Activated T-cell treated with anti-CD3 and anti-CD28 coated beads for 24 hours (primary cell): ENCODE measurements at regions not wholly inside any gene's neighbourhood (a gene's known extent, or its start where the extent isn't known, plus 50 kb on each side); places are given as distances from the start of the nearest gene placed in this dataset.
"Not testable (repeated sequence)": the region's sequence is repeated elsewhere in the genome, so short reads cannot be mapped to it uniquely, and the experiment has no call there.

Experiments
- DNase-seq: peaks from one replicate; pipeline ENCODE4 v3.0.0-alpha.2; 2020; ENCODE audit warnings: low read depth

DNA sequence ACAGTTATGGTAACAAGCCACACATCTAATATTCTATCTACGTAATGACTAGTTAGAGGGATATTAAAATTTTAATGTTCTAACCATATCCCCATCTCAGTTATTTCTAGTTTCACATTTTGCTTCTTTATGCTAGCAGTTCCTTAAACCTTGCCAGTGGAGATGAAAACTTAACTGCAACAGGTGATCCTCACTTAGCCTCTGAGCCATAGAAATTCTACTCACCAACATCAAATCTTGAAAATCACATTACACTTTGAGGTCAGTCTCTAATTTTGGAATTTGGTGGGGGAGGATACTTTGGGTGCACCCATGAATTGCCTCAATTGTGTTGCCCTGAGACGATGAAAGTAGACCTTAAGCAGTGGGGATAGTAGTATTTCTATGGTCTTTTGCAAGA lies 256.4 kb downstream of the GATA3 start:
- no peak for DNase-seq

DNA sequence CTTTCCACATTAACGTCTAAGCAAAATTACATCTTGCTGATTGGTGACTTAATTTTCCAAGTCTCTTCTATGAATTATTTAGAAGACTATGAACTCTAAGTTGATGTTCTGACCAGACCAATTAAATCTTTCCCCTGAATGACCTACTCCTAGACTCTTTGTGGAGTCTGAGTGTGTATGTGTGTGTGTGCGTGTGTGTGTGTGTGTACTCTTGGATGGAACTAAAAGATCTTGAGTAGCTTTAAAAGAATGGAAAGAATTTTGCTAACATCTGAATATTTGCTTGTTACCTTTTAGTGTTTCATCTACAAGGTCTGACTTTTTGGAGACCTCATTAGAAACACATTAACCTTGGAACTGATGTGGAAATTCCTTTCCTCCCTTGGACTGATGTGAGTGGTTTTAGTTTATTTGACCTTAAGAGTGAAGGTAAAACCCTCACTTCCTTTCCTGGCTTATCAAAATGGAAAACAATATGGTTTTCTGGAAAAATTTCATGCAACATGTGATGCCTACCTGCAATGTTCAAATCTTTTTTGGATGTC lies 257.1 kb downstream of the GATA3 start:
- no peak for DNase-seq

DNA sequence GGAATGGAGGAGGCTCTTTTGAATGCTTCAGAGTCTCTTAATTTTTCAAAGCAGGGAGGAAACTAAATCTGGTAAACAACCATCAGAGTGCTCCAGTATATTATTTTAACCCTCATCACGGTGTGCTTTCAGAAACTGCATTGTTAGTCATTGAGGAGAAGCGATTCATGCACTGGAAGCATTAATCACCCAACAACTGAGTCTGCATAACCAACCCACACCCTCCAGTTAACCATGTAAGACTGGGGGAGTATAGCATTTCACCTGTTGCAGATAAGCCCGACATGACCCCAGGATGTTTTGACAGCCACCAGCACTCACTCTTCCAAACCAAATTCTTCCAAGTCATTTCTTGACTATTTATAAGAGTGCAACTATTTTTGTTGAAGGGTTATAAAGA lies 257.6 kb downstream of the GATA3 start:
- DNase-seq: no peak

DNA sequence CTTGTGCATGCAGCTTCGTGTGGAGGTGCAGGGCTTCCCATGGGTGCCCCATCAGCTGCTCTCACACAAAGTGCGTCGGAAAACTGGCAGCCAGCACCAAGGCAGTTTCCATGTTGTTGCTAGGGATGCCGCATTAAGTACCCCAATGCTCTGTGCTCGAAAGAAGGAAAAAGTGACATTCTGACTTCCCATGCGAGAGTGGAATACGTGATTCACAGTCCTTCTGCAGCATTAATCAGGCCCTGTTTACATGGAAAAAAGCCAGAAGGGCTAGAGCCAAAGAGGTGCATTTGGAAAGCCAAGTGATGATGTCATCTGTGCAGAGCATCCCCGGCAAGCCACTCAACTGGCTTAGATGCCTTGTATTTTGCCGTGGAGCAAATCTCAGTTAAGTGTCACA lies 258.3 kb downstream of the GATA3 start:
- DNase-seq: no peak

DNA sequence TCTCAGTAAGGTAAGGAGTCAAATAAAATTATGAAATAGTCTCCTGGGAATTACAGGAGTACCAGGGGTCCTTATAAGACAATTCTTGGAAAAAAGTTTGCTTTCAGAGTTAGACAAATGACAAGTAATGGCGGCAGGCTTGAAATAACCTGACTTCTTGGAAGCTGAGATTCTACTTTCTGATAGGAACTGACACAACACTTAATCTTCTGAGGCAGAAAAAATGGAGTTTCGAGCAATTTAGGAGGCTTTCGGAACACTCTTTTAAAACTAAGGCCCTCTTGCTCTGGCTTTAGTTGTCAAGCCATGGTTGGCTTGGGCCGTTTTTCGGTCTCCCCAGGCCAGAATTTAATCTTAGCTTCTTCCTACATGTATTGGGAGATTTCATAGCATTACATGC lies 260.0 kb downstream of the GATA3 start:
- DNase-seq: no peak

DNA sequence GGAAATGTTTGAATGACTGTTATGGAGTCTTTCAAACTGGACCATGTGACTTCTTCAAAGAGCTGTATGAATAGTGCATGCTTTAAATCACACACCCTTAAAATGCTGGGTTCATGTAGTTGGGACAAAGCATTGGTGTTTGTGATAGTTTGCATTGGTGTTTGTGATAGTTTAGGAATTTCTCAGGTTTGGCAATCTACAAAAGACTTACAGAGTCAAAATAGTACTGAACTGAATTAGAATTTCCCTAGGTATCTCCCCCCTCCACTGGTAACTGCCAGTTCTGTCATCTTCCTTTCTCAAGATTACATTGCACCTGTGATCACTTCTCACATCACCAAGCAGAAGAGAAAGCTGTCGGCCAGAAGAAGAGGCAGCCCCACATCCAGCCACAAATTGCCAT lies 261.1 kb downstream of the GATA3 start:
- DNase-seq: no peak

DNA sequence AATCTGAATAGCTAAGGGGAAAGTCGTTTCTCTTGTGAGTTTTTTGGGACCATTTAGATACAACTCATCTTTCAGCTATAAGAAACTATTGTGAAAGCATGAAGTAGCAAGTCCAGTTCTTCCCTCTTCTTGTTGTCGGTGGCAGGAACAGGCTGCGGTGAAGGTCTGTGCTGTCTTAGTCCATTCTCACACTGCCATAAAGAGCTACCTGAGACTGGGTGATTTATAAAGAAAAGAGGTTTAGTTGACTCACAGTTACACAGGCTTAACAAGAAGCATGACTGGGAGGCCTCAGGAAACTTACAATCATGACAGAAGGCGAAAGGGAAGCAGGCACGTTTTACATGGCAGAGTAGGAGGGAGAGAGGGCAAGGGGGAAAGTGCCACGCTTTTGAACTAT lies 261.8 kb downstream of the GATA3 start:
- no peak for DNase-seq

DNA sequence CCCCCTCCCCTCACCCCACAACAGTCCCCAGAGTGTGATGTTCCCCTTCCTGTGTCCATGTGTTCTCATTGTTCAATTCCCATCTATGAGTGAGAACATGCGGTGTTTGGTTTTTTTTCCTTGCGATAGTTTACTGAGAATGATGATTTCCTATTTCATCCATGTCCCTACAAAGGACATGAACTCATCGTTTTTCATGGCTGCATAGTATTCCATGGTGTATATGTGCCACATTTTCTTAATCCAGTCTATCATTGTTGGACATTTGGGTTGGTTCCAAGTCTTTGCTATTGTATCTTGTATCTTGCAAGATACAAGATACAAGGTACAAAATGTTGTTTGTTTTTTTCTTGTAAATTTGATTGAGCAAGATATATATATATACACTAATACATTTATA lies 263.9 kb downstream of the GATA3 start:
- DNase-seq: not testable (repeated sequence)

DNA sequence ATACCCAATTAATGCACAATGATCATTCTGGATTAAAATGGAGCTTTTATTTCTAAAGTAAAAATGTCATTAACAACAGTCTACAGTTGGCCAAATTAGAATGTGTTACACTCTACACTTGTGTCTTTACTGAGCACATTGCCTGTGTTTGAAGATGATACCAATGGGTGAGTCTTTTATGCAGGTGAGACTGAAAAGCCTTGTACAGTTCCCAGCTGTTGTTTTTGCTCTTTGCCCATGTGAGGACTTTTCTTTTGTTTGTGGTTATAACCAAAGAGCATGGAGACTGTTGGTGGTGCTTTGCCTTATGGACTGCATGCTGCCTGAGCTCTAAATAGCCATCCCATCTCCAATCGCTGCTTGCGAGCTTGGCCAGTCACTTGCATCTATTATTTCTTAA lies 264.5 kb downstream of the GATA3 start:
- DNase-seq: no peak

DNA sequence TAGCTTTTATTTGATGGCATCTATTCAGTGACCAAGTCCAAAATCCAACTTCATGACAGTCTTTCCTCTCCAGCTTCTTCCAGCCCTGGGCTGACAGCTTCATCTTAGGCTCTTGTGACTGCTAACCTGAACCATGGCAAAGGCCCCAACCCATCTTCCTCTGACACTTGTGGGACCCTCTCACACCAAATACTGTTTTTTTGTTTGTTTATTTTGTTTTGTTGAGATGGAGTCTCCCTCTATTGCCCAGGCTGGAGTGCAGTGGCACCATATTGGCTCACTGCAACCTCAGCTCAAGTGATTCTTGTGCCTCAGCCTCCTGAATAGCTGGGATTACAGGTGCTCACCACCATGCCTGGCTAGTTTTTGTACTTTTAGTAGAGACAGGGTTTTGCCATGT lies 265.2 kb downstream of the GATA3 start:
- DNase-seq: no peak

DNA sequence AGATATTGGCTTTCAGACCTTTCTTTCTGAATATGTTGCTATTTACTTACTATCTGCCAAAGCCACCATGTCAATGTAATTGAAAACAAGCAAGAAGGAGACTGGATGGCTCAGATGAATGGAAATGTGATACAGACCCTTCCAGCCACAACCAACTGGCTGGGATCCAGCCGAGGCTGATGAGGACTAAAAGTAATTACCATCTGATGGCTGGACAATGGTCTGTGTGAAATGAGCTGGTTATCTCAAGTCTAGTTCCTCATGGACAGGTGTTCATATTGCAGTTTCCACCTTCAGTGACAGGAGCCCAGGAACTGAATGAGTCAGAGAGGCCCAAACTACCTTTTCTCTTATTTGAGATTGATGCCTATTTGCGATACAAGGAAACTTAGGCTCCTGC lies 267.5 kb downstream of the GATA3 start:
- DNase-seq: no peak

DNA sequence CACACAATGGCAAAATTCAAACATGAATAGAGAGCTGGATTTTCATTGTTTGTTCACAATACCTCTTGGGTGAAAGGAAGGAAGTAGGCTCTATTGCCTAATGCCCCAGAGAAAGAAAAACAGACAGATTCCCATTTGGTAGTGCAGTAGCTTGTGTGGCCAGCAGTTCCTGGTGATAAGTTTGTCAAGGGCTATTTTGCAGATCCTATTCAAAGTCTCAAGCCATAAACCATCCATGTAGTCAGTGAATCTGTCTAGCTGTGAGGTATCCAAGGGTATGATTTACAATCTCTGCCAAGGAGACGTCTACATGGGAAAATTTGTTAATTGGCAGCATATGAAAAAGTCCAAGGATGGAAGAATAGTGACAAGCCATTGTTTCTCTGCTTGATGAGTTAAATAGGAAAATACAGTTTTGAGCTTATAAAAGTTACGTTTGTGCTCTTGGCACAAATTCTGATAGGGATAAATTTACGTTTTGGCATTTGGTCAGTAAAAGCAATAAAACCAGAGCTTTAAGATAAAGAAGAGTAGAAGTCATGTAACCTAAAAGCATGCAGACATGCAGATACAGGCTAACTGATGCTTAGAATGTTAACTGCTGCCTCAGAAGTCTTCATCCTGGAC lies 269.1 kb downstream of the GATA3 start:
- DNase-seq: no peak

DNA sequence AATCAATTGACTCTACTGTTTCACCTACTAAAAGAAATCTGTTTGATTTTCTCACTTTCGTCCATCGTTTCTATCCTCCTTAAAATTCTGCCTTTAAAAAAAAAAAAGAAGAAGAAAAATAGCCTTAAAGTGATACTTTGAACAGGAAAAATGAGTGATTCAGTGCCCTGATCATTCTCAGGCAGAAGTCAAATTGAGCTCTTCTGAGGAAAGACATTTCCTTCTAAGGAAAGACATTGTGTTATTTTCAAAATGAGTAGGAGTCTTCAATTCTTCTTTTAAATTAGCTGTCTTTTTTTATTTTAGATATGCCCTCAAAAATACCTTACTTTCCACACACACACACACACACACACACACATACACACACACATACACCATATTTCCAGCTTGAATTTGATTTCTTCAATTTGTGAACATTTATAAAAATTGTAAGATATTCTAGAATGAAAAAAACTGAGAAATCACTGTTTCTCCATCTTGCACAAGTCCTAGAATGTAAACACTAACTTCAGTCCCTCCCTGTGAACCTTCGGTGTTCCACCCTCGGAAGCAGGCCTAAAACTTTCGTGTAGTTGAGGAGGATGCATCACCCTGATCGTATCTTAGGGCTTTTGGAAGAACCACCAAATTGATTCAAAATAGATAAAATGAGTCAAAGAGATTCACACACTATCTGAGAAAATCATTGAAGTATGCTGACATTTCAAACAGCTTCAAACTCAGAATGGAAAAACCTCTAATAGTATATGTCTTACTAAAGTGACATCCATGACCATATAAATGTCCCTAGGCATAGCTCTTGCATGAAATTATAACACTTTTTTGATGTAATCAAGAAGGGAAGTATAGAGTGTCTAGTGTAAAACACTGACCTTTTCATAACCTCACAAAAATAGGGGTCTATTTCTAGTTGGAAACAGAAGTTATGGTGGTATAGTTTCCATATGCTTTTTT lies 270.8 kb downstream of the GATA3 start:
- DNase-seq: no peak

DNA sequence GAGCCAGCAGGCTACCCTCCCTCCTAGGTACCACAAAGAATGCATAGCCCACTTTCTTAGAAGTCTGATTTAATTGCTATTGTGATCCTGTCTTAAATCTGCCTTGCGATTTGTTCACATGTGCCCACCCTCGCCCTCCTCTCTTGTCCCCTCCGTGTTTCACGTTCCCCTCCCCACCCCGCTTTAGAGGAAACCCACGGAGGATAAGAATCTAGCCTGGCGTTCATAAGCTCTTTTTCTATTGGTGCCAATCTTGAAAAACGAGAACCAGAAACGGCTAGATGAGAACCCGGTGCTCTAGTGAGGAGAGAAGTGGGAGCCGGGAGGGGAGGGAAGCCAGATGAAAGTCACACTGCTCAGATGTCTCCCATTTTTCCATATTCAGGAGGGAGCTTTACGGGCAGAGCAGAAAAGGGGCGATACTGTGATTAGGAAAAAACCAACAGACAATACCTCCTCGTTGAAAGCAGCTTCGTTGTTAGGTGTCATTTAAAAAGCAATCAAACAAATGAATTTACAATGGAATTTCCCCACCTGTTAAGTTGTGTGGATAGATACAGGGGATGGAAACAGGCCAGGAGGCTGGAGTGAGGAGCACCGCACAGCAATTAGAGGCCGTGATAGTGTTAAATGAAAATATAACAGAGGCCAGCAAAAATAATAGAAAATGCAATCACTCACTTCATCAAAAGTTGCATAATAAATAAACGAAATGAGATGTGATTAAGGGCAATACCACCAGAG lies 272.1 kb downstream of the GATA3 start:
- no peak for DNase-seq

DNA sequence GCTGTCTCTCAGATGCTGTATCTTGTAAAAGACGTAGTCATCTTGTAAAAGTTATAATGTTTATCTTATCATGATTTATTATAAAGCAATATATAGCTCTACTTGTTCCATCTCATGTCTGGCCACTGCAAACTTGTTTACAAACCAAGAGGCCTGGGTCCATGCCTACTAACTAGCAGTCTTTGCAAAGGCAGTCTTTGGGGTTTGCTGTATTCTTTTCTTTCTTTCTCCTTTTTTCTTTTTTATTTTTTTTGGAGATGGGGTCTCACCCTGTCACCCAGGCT lies 272.6 kb downstream of the GATA3 start:
- no peak for DNase-seq

DNA sequence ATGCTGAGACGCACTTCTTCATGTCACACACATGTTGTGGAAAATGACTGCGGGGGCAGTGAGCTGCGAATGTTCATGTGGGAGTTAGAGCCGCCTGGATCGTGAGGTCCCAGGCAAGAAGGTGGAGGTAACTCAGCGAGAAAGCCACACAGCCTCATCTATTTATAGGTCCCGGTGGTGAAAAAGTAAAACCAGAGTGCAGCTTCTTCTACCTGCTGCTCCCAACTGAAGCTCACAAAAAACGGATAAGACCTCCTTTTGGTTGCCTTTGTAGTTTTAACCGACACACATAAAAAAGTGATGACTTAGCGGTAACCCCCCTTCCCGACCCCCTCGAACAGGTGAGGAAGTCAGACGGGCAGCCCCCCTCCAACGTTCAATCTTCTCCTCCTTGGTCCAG lies 276.9 kb downstream of the GATA3 start:
- DNase-seq: no peak

DNA sequence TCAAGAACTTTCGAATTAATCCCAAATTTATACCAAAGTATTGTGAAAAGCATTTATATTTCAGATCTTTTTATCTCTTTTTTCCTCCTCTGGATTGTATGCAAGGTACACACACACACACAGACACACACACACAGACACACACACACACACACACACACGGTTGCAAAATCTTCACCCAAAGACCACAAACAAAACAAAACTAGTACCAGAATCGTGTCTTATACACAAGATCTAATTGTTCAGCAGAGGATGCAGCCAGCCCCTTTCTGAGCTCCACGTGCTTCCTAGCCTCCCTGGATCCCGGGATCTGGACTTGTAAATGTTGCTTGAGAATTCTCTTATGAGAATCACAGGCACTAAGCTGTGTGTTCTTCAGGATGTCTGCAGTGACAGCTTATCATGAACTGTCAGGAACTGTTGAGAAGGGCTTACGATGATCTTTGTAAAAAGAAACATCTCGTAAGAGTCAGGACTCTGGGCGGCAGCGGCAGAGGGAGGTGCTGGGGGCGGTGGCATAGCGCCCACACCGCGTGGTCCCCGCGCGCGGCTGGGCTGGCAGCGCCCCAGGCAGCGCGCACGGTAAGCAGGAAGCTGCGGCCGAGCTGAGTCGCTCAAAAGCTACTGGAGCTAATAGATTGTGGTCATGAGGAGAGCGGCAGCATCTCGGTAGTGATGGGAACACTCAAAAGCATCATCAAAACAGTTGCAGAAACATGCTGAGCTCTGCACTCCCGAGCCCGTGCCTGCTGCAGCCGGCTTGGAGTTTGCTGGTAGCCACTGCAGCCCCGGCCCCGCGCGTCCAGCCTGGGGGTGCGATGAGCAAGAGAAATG lies 277.6 kb downstream of the GATA3 start:
- peak; percentile 75 for DNase-seq

DNA sequence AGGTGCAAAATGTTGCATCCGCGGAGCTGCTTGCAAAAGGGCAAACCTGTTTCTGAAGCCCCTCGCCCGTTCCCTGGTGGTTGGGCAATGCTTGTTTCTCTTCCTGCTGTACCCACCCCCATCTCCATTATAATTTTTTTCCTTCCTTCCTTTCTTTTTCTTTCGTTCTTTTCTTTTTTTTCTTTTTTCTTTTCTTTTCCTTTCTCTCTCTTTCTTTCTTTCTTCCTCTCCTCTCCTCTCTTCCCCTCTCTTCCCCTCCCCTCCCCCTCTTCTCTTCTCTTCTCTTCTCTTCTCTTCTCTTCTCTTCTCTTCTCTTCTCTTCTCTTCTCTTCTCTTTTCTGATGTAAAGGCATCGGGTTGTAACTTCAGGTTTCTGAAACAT lies 278.2 kb downstream of the GATA3 start:
- DNase-seq: no peak

DNA sequence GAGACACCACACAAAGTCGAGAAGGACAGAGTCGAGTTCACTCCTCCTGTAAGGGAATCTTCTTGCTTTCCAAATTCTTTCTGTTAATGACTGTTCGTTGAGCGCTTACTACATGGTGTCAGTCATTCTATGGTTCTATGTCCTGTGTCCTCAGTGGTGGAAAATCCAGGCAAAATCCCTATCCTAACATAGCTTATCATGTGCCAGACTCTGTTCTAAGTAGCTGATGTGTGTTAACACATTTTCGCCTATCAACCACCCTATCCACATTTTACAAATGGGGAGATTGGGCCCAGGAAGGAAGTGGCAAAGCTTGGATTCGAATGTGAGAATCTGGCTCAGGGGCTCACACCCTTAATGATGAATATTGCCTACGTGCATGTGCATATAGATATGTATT lies 280.1 kb downstream of the GATA3 start:
- DNase-seq: no peak

DNA sequence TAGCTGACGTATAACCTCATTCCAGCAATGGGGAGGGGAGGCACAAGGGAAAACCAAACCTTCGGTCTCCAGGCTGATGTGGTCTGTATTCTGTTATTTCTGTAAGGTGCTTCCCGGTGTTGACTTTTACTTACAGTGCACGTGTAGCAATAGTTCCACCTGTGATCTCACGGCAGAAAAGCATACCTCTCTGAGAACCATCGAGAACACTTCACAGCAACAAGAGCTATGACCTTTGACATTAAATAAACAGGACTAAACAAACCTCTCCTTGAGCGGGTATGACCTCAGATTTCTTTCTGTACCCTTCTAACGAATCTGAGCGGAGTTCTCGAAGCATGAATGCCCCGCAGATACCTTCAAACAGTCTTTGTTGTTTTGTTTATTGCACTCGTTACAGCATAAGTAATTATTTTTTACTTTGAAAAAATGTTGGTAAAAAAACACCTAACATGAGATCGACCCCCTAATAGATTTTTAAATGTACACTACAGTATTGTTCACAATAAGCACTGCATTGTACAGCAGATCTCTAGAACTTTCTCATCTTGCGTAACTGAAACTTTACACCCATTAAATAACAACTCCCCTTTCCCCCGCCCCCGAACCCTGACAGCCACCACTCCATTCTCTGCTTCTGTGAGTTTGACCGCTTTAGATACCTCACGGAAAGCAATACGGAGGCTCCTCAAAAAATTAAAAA lies 282.3 kb downstream of the GATA3 start:
- DNase-seq: no peak

DNA sequence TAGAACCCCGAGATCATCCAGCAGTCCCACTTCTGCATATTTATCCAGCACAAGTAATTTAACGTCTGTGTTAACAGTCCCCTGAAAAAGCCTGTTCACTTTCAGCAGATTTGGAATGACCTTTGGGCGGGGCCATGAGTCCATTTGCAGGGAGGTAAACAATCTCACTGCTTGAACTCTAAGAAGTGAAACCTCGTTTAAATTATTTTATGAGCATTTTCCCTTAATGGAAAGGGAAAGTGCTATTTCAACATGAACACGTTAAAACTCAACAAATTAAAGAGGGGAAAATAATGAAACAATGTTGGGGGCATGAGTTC lies 282.8 kb downstream of the GATA3 start:
- DNase-seq: no peak
